HG02571 (cell line): ENCODE measurements at regions not wholly inside any gene's neighbourhood (a gene's known extent, or its start where the extent isn't known, plus 50 kb on each side); places are given as distances from the start of the nearest gene placed in this dataset.
"Not testable (repeated sequence)": the region's sequence is repeated elsewhere in the genome, so short reads cannot be mapped to it uniquely, and the experiment has no call there.

Experiments used
- ATAC-seq: cut with Tn5 transposase; IDR thresholded peaks from one replicate; pipeline ENCODE4 v1.9.1; 2021; ENCODE audit warnings: mild to moderate bottlenecking, moderate library complexity; ENCODE audit not compliant: unreplicated experiment

GRCh38 chr1:195278644-195279043 is 1329.6 kb downstream of the KCNT2 start:
- no peak for ATAC-seq

- no peak for ATAC-seq
Measured at GRCh38 chr1:195275710-195276109, 1332.5 kb downstream of the KCNT2 start.

- ATAC-seq = no peak
Measured at GRCh38 chr1:195251900-195252299, 1356.3 kb downstream of the KCNT2 start.

DNA sequence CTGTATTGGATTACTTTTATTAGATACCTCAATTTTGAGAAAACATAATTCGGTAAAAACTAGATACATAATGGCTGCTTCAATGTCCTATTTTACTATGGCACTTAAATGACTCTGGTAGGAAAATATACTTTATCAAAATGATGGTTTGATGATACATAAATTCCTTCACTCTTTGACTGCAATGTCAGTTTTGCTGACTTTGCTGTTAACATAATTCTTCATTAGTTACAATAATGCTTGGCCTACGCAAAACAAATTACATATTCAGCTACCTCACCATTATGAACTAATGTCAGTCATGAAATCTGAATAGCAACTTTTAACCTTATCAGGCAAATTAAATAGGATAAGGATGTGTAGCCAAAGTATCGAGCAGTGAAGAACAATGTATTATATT is 1364.7 kb downstream of the KCNT2 start:
- ATAC-seq = no peak

- no peak for ATAC-seq
Measured at GRCh38 chr1:195241066-195241465, 1367.2 kb downstream of the KCNT2 start.

DNA sequence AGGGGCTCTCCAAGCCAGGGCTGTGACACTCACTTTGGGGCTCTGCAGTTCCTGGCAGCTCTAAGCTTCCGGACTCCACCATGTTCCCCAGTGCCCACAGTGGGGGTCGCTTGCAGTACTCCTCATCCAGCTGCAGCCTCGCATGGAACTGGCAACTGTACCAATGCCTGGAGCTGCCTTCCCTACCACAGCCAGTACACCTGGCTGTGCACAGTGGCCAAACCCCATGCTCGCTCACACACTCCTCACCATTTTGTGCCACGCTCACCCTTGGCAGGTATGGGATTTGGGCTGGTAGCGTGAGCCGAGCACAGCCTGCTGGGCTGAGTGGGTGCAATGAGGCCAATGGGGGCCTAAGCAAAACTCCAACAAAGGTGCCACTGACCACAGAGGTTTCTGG is 1369.9 kb downstream of the KCNT2 start:
- ATAC-seq = no peak

DNA sequence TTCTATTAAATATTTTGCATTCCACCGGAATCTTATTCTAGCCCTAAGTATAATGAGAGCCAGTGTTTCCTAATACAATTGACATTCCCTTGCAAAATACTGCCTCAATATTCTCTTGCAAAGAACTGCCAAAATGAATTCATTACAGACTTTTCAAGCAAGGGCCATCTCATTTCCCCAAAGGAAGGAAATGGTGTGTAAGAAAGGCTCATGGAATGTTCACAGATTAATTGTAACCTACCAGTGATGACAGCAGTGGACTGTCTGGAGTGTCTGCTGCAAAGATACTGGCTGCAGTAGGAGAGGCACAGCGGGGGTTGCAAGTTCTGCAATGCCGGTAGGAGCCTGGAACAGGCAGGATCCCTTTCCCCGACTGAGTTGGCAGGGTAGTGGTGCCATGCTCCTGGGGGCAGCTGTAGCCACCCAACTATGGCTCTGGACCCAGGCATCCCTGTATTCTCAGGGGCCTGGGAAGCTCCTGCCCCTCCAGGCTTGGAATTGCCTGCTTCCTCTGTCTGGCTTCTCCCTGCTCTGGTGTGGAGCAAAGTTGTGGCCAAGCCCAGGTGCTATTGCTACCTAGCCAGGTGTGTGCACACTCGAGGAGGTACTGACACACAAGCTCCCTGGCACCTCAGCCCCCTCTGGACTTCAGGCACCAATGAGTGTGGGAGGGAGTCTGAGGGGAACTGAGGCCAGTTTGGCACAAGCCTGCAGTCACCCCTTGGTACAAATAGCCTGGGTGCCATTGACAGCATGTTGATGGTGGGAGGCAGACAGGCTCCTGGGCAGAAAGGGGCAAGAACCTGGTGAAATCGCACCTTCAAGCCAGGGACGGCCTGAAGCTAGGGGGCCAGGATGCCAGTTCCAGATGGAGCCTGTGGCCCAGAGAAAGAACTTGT is 1371.0 kb downstream of the KCNT2 start:
- ATAC-seq = no peak

- no peak for ATAC-seq
Measured at GRCh38 chr1:195218428-195219212, 1389.6 kb downstream of the KCNT2 start.

GRCh38 chr1:195202241-195202640 is 1406.0 kb downstream of the KCNT2 start:
- no peak for ATAC-seq

GRCh38 chr1:195200772-195201171 is 1407.5 kb downstream of the KCNT2 start:
- no peak for ATAC-seq

GRCh38 chr1:195197116-195197515 is 1411.1 kb downstream of the KCNT2 start:
- ATAC-seq = no peak

GRCh38 chr1:195195423-195196057 is 1412.7 kb downstream of the KCNT2 start:
- peak; percentile 94 for ATAC-seq

DNA sequence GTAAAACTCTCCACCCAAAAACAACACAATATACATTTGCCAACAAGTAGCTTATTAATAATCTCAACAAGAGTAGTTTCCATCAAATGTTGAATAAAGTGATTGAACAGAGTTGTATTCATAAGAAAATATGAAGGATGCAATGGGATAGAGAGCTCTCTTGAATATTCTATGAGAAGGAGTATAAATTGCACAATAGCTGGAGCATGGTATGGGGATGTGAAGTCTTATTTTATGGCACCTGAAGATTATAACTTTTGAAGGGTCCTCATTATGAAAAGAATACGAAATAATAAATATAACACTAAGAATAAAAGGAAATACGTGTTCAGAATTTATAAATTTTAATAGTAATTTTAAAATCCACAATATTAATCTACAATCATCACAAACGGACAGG is 1415.1 kb downstream of the KCNT2 start:
- no peak for ATAC-seq

DNA sequence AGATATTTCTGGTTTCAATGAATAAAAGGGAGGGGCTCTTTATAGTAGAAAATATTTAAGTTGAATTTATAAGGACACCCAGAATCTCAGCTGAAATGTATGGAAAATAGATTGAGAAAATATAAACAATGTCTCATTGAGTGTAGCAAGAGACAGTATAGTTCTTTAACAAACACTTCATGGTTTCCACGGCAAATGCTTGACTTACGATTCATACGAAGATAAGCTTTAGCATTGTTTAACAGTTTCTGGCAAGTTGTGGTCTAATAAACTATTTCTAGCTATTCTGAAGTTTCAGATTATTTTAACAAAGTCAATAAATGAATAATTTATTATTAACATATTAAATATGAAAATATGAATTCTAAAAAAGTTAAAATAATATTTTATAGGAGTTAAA is 1419.4 kb downstream of the KCNT2 start:
- no peak for ATAC-seq

DNA sequence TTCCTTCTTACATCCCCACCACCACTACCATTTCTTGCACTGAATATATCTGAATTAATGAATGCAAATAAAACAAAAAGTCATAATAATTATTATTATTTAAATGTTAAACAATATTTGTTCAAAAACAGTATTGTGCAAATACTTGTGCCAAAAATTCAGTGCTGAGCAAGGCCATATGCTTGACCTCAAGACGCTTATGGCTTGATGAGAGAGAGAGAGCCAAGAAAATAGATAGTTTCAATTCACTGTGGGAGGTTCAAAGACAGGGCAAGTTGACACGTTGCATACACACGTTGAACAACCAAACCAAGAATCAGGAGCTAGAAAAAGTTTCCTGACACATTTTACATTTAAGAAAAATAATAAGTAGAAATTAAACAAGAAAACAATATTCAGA is 1421.7 kb downstream of the KCNT2 start:
- no peak for ATAC-seq

DNA sequence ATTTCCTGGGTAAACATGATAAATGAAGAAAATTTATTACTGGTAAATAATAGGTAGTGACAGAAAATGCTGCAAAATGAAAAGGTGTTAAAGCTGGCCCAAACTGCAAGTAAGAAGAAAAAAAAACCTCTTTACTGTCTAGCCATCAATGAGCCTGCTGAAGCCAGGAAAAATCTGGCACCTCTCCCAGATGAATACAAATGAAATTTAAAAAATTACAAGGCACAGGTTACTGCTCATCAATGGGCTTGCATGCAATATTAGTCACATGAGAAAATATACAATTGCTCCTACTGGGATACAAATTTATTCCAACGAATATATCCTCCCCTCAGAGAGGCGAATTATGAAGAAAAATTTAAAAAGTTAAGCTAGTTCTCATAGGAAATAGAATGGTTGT is 1422.5 kb downstream of the KCNT2 start:
- ATAC-seq = no peak

GRCh38 chr1:195185321-195185720 is 1422.9 kb downstream of the KCNT2 start:
- no peak for ATAC-seq

GRCh38 chr1:195173753-195174152 is 1434.5 kb downstream of the KCNT2 start:
- no peak for ATAC-seq

DNA sequence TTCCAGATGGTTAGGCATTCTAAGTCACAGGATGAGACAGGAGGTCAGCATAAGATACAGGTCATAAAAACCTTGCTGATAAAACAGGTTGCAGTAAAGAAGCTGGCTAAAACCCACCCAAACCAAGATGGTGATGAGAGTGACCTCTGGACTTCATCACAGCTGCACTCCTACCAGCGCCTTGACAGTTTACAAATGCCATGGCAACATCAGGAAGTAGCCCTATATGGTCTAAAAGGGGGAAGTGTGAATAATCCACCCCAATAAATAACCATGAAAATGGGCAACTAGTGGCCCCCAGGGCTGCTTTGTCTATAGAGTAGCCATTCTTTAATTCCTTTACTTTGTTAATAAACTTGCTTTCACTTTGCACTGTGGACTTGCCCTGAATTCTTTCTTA is 1448.4 kb downstream of the KCNT2 start:
- ATAC-seq = not testable (repeated sequence)

GRCh38 chr1:195158091-195158490 is 1450.1 kb downstream of the KCNT2 start:
- ATAC-seq = no peak

- no peak for ATAC-seq
Measured at GRCh38 chr1:195153107-195153506, 1455.1 kb downstream of the KCNT2 start.

- no peak for ATAC-seq
Measured at GRCh38 chr1:195150768-195151167, 1457.5 kb downstream of the KCNT2 start.
